Gastroesophageal sphincter (tissue), 3 donors: ENCODE measurements at regions not wholly inside any gene's neighbourhood (a gene's known extent, or its start where the extent isn't known, plus 50 kb on each side); places are given as distances from the start of the nearest gene placed in this dataset.

ENCODE experiments used
- POLR2A ChIP-seq, 2 donors: fragments of 450-650 bp; IDR thresholded peaks; one replicate each; pipeline ENCODE4 v1.6.1; 2017; ENCODE audit warnings: antibody characterized with exemption in 2 of 2, mild to moderate bottlenecking in 2 of 2, moderate library complexity in 1 of 2
- POLR2AphosphoS5 ChIP-seq: sonication (generic); formaldehyde crosslinking; IDR thresholded peaks from one replicate; pipeline ENCODE4 v1.6.1; 2017; ENCODE audit warnings: antibody characterized with exemption
- TF ChIP-seq, protein P1 (sequence below), 4 experiments: fragments of 200-600 bp in 2 of 4; fragments of 450-650 bp in 2 of 4; sonication (generic) in 1 of 4; IDR thresholded peaks; one replicate each; pipeline ENCODE4 v1.5.1; 2017 to 2019; ENCODE audit warnings: antibody characterized with exemption in 4 of 4, mild to moderate bottlenecking in 2 of 4, moderate library complexity in 2 of 4

DNA sequence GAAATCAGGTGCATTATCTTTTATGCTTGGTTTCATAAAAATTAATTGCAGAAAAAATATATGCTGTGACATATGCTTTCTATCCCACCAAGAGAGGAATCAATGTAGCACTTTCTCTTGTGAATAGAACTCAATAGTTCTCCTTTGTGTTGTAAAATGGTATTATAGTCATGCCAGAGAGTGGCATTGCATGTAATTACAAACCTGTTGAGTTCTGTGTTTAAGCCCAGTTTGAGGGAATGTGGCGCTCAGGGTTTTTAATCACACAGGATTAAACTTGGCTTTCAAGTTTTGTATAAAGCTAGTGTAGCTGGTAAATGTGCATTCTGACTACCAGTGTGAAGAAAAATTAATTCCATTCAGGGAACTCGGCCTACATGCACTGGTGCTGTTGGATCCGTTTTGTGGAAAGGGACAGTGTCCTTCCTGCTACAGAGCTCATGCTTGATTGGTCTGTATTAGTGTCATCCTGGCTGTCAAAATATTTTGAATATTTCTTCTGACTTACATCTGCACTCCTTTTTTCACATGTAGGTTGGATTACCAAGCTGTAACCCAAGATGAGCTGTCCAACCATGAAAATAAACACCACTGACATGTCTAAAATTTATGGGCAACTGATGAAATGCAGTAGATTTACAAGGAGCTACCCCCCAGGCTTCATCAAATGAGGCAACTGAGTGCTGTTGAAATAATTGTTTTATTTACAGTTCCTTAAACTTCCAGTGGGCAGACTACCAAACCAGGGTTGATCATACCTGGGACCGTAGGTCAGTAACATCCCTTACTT is 80.3 kb downstream of the SLC4A3 start:
- TF ChIP-seq POLR2A (IDR thresholded peaks at IDR 0.05) (no peak), POLR2AphosphoS5 (no peak)
- TF ChIP-seq, protein P1, sequence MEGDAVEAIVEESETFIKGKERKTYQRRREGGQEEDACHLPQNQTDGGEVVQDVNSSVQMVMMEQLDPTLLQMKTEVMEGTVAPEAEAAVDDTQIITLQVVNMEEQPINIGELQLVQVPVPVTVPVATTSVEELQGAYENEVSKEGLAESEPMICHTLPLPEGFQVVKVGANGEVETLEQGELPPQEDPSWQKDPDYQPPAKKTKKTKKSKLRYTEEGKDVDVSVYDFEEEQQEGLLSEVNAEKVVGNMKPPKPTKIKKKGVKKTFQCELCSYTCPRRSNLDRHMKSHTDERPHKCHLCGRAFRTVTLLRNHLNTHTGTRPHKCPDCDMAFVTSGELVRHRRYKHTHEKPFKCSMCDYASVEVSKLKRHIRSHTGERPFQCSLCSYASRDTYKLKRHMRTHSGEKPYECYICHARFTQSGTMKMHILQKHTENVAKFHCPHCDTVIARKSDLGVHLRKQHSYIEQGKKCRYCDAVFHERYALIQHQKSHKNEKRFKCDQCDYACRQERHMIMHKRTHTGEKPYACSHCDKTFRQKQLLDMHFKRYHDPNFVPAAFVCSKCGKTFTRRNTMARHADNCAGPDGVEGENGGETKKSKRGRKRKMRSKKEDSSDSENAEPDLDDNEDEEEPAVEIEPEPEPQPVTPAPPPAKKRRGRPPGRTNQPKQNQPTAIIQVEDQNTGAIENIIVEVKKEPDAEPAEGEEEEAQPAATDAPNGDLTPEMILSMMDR (IDR thresholded peaks at IDR 0.05): no peak
